GM12878 (cell line): ENCODE measurements at regions not wholly inside any gene's neighbourhood (a gene's known extent, or its start where the extent isn't known, plus 50 kb on each side); places are given as distances from the start of the nearest gene placed in this dataset.

Source experiments
- BCL11A ChIP-seq: IDR thresholded peaks from 2 replicates; pipeline ENCODE4 v1.6.1; 2011; ENCODE audit warnings: low read depth, low read length
- CHD4 ChIP-seq: fragments of 200-600 bp; sonication (generic); IDR thresholded peaks from 2 replicates; pipeline ENCODE4 v1.6.1; 2016; ENCODE audit warnings: mild to moderate bottlenecking
- EED ChIP-seq: sonication (generic); IDR thresholded peaks from 2 replicates; pipeline ENCODE4 v1.6.1; 2016; ENCODE audit warnings: antibody characterized with exemption, low read depth
- EP300 ChIP-seq, 2 experiments: fragments of 150-350 bp in 1 of 2; IDR thresholded peaks; 2 replicates each; pipeline ENCODE4 v1.6.1; 2011 to 2012; ENCODE audit warnings: low read depth in 2 of 2, low read length in 2 of 2, borderline replicate concordance in 1 of 2, improper control_type of control experiment in 1 of 2, inconsistent platforms in 1 of 2; ENCODE audit not compliant: control insufficient read depth in 1 of 2
- ETV6 ChIP-seq, 2 experiments: fragments of 450-650 bp in 1 of 2; IDR thresholded peaks in 1 of 2; conservative IDR thresholded peaks in 1 of 2; 2 replicates each; pipeline ENCODE4 v1.6.1; 2014; ENCODE audit warnings: antibody characterized with exemption in 1 of 2, borderline replicate concordance in 1 of 2, low read depth in 1 of 2, mild to moderate bottlenecking in 1 of 2, moderate library complexity in 1 of 2
- FOXK2 ChIP-seq: fragments of 450-650 bp; IDR thresholded peaks from 2 replicates; pipeline ENCODE4 v1.6.1; 2017; ENCODE audit warnings: mild to moderate bottlenecking, moderate library complexity
- NR2C2 ChIP-seq: IDR thresholded peaks from 2 replicates; pipeline ENCODE4 v1.6.1; 2011; ENCODE audit warnings: borderline replicate concordance, low read depth; ENCODE audit not compliant: control insufficient read depth, insufficient read length
- TF ChIP-seq, protein P1 (sequence below): fragments of 450-650 bp; formaldehyde crosslinking; IDR thresholded peaks from 2 replicates; pipeline ENCODE4 v1.4.0; 2022; ENCODE audit warnings: mild to moderate bottlenecking, moderate library complexity
- TF ChIP-seq, protein P2 (sequence below): fragments of 150-350 bp; IDR thresholded peaks from 2 replicates; pipeline ENCODE4 v1.6.1; 2016; ENCODE audit warnings: low read depth, low read length
- TF ChIP-seq, protein P3 (sequence below): IDR thresholded peaks from 2 replicates; pipeline ENCODE4 v1.6.1; 2012; ENCODE audit warnings: low read depth, low read length, improper control_type of control experiment
- TF ChIP-seq, protein P4 (sequence below): fragments of 450-650 bp; IDR thresholded peaks from 2 replicates; pipeline ENCODE4 v1.6.1; 2018; ENCODE audit warnings: borderline replicate concordance, mild to moderate bottlenecking; ENCODE audit not compliant: partially characterized antibody

DNA sequence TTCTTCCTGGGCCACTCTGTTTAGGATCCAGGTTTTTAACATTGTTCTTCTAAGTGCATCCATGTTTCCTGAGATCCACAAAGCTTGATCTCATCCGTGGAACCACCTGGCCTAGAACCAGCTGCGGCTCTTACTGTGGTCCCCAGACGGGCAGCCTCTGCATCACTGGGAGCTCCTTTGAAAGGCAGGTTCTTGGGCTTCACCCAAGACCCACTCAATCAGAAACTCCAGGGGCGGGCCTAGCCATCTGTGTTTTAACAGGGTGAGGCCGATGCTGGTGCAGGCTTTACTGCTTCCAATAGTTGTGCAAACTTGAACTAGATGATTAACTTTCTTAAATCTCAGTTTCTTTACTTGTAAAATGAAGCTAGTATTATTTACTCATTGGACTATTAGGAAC lies 605.7 kb downstream of the FGF9 start (continued):
- TF ChIP-seq, protein P1, sequence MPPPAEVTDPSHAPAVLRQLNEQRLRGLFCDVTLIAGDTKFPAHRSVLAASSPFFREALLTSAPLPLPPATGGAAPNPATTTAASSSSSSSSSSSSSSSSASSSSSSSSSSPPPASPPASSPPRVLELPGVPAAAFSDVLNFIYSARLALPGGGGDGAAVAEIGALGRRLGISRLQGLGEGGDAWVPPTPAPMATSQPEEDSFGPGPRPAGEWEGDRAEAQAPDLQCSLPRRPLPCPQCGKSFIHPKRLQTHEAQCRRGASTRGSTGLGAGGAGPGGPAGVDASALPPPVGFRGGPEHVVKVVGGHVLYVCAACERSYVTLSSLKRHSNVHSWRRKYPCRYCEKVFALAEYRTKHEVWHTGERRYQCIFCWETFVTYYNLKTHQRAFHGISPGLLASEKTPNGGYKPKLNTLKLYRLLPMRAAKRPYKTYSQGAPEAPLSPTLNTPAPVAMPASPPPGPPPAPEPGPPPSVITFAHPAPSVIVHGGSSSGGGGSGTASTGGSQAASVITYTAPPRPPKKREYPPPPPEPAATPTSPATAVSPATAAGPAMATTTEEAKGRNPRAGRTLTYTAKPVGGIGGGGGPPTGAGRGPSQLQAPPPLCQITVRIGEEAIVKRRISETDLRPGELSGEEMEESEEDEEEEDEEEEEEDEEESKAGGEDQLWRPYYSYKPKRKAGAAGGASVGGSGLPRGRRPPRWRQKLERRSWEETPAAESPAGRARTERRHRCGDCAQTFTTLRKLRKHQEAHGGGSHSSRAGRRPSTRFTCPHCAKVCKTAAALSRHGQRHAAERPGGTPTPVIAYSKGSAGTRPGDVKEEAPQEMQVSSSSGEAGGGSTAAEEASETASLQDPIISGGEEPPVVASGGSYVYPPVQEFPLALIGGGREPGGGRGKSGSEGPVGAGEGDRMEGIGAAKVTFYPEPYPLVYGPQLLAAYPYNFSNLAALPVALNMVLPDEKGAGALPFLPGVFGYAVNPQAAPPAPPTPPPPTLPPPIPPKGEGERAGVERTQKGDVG: no peak
- TF ChIP-seq FOXK2 (no peak), NR2C2 (no peak), ETV6 (conservative IDR thresholded peaks at IDR 0.05 in 1 of 2, IDR thresholded peaks at IDR 0.05 in 1 of 2; ENCODE audit: borderline replicate concordance in 1 of 2, low read depth in 1 of 2) (no peak), CHD4 (no peak), EED (no peak), BCL11A (no peak), EP300 (IDR thresholded peaks at IDR 0.05; ENCODE audit: borderline replicate concordance in 1 of 2, control insufficient read depth in 1 of 2, low read depth in 2 of 2, low read length in 2 of 2) (no peak)
- TF ChIP-seq, protein P2, sequence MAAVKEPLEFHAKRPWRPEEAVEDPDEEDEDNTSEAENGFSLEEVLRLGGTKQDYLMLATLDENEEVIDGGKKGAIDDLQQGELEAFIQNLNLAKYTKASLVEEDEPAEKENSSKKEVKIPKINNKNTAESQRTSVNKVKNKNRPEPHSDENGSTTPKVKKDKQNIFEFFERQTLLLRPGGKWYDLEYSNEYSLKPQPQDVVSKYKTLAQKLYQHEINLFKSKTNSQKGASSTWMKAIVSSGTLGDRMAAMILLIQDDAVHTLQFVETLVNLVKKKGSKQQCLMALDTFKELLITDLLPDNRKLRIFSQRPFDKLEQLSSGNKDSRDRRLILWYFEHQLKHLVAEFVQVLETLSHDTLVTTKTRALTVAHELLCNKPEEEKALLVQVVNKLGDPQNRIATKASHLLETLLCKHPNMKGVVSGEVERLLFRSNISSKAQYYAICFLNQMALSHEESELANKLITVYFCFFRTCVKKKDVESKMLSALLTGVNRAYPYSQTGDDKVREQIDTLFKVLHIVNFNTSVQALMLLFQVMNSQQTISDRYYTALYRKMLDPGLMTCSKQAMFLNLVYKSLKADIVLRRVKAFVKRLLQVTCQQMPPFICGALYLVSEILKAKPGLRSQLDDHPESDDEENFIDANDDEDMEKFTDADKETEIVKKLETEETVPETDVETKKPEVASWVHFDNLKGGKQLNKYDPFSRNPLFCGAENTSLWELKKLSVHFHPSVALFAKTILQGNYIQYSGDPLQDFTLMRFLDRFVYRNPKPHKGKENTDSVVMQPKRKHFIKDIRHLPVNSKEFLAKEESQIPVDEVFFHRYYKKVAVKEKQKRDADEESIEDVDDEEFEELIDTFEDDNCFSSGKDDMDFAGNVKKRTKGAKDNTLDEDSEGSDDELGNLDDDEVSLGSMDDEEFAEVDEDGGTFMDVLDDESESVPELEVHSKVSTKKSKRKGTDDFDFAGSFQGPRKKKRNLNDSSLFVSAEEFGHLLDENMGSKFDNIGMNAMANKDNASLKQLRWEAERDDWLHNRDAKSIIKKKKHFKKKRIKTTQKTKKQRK: no peak
- TF ChIP-seq, protein P3, sequence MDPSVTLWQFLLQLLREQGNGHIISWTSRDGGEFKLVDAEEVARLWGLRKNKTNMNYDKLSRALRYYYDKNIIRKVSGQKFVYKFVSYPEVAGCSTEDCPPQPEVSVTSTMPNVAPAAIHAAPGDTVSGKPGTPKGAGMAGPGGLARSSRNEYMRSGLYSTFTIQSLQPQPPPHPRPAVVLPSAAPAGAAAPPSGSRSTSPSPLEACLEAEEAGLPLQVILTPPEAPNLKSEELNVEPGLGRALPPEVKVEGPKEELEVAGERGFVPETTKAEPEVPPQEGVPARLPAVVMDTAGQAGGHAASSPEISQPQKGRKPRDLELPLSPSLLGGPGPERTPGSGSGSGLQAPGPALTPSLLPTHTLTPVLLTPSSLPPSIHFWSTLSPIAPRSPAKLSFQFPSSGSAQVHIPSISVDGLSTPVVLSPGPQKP: no peak
- TF ChIP-seq, protein P4, sequence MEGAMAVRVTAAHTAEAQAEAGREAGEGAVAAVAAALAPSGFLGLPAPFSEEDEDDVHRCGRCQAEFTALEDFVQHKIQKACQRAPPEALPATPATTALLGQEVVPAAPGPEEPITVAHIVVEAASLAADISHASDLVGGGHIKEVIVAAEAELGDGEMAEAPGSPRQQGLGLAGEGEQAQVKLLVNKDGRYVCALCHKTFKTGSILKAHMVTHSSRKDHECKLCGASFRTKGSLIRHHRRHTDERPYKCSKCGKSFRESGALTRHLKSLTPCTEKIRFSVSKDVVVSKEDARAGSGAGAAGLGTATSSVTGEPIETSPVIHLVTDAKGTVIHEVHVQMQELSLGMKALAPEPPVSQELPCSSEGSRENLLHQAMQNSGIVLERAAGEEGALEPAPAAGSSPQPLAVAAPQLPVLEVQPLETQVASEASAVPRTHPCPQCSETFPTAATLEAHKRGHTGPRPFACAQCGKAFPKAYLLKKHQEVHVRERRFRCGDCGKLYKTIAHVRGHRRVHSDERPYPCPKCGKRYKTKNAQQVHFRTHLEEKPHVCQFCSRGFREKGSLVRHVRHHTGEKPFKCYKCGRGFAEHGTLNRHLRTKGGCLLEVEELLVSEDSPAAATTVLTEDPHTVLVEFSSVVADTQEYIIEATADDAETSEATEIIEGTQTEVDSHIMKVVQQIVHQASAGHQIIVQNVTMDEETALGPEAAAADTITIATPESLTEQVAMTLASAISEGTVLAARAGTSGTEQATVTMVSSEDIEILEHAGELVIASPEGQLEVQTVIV: no peak
